IMR-90 (cell line): ENCODE measurements at regions not wholly inside any gene's neighbourhood (a gene's known extent, or its start where the extent isn't known, plus 50 kb on each side); places are given as distances from the start of the nearest gene placed in this dataset.

Source experiments
- ATAC-seq: fragments of 200-7000 bp; cut with Tn5 transposase; 2 replicates; pipeline ENCODE4 v1.9.1; 2020; ENCODE audit warnings: low read depth, mild to moderate bottlenecking, moderate library complexity
- BruUV-seq: library from RNA; stranded (reverse); fragments of 400-500 nt; replicated peaks from 2 replicates; lab custom pipeline; 2021; lab: Mats Ljungman, UMichigan
- CTCF ChIA-PET: fragments of 300-600 bp; formaldehyde crosslinking; extraction: SDS; loops from one replicate; lab custom pipeline; 2021; ENCODE audit warnings: antibody characterized with exemption; lab: Yijun Ruan, JAX
- POLR2A ChIA-PET: fragments of 300-600 bp; sonication (Branson Sonifier 250); formaldehyde crosslinking; loops from one replicate; lab custom pipeline; 2022; ENCODE audit warnings: antibody characterized with exemption; ENCODE audit not compliant: unreplicated experiment; lab: Charles Lee
- DNase-seq: peaks from one replicate; pipeline ENCODE4 v3.0.0; 2013
- H2AFZ ChIP-seq: replicated peaks from 2 replicates; pipeline ENCODE3; 2013; ENCODE audit warnings: low read length, mild to moderate bottlenecking; ENCODE audit not compliant: poor library complexity
- H2AK5ac ChIP-seq: 2 replicates; pipeline ENCODE4 v1.6.1; 2013; ENCODE audit warnings: low read depth, low read length, inconsistent platforms
- H2AK9ac ChIP-seq: replicated peaks from 2 replicates; pipeline ENCODE3; 2013; ENCODE audit warnings: mild to moderate bottlenecking, low read depth, low read length, moderate library complexity; ENCODE audit not compliant: poor library complexity
- H2BK120ac ChIP-seq: 2 replicates; pipeline ENCODE4 v1.6.1; 2013; ENCODE audit warnings: low read depth, low read length, inconsistent platforms
- H2BK15ac ChIP-seq: 3 replicates; pipeline ENCODE4 v1.6.1; 2013; ENCODE audit warnings: low read depth, low read length, inconsistent platforms
- H2BK20ac ChIP-seq: 2 replicates; pipeline ENCODE4 v1.6.1; 2013; ENCODE audit warnings: low read depth, mild to moderate bottlenecking, inconsistent platforms, low read length, moderate library complexity
- H2BK5ac ChIP-seq: 2 replicates; pipeline ENCODE4 v1.6.1; 2013; ENCODE audit warnings: mild to moderate bottlenecking, low read depth, low read length, inconsistent platforms; ENCODE audit not compliant: poor library complexity, severe bottlenecking
- H3K14ac ChIP-seq: replicated peaks from 2 replicates; pipeline ENCODE4 v1.6.1; 2013; ENCODE audit warnings: low read depth, low read length, inconsistent platforms
- H3K18ac ChIP-seq: 2 replicates; pipeline ENCODE4 v1.6.1; 2013; ENCODE audit warnings: low read depth, low read length, control low read depth
- H3K23ac ChIP-seq: 2 replicates; pipeline ENCODE4 v1.6.1; 2013; ENCODE audit warnings: low read depth, low read length, inconsistent platforms
- H3K27ac ChIP-seq: 2 replicates; pipeline ENCODE4 v1.5.1; 2013; ENCODE audit warnings: mild to moderate bottlenecking, control low read depth, low read length; ENCODE audit not compliant: insufficient read depth
- H3K27me3 ChIP-seq: 2 replicates; pipeline ENCODE4 v1.6.1; 2013; ENCODE audit warnings: low read length; ENCODE audit not compliant: control insufficient read depth, insufficient read depth
- H3K36me3 ChIP-seq: 2 replicates; pipeline ENCODE4 v1.6.1; 2013; ENCODE audit warnings: low read length, mixed read lengths; ENCODE audit not compliant: control insufficient read depth, insufficient read depth
- H3K4ac ChIP-seq: 2 replicates; pipeline ENCODE4 v1.6.1; 2013; ENCODE audit warnings: low read depth, low read length, inconsistent platforms
- H3K4me1 ChIP-seq: 2 replicates; pipeline ENCODE4 v1.6.1; 2013; ENCODE audit warnings: low read length, mixed read lengths; ENCODE audit not compliant: control insufficient read depth, insufficient read depth
- H3K4me2 ChIP-seq: 2 replicates; pipeline ENCODE4 v1.6.1; 2013; ENCODE audit warnings: low read depth, mild to moderate bottlenecking, control low read depth, low read length, moderate library complexity
- H3K4me3 ChIP-seq: 2 replicates; pipeline ENCODE4 v1.5.1; 2013; ENCODE audit warnings: low read depth, mild to moderate bottlenecking, control low read depth, low read length, moderate library complexity; ENCODE audit not compliant: insufficient read depth
- H3K56ac ChIP-seq: 2 replicates; pipeline ENCODE4 v1.6.1; 2013; ENCODE audit warnings: low read length, inconsistent platforms; ENCODE audit not compliant: insufficient read depth; ENCODE audit errors: extremely low read depth
- H3K79me1 ChIP-seq, 2 experiments: 2 replicates each; pipeline ENCODE4 v1.6.1; 2013; ENCODE audit warnings: low read length in 2 of 2, inconsistent platforms in 1 of 2, low read depth in 1 of 2
- H3K9ac ChIP-seq: 2 replicates; pipeline ENCODE4 v1.6.1; 2013; ENCODE audit warnings: low read depth, low read length, control low read depth
- H3K9me1 ChIP-seq: 2 replicates; pipeline ENCODE4 v1.6.1; 2013; ENCODE audit warnings: low read length, inconsistent platforms; ENCODE audit not compliant: insufficient read depth
- H3K9me3 ChIP-seq: 2 replicates; pipeline ENCODE4 v1.6.1; 2013; ENCODE audit warnings: low read length; ENCODE audit not compliant: control insufficient read depth, insufficient read depth
- H4K20me1 ChIP-seq: 2 replicates; pipeline ENCODE4 v1.6.1; 2013; ENCODE audit warnings: low read length, inconsistent platforms; ENCODE audit not compliant: insufficient read depth
- H4K5ac ChIP-seq: 2 replicates; pipeline ENCODE4 v1.6.1; 2013; ENCODE audit warnings: mild to moderate bottlenecking, low read depth, low read length, control low read depth
- H4K8ac ChIP-seq, 2 experiments: 2 replicates each; pipeline ENCODE4 v1.6.1; 2013; ENCODE audit warnings: low read depth in 2 of 2, low read length in 2 of 2, control low read depth in 1 of 2, inconsistent platforms in 1 of 2
- H4K91ac ChIP-seq: 2 replicates; pipeline ENCODE4 v1.6.1; 2013; ENCODE audit warnings: low read depth, low read length, inconsistent platforms; ENCODE audit not compliant: insufficient read depth
- CEBPB ChIP-seq: IDR thresholded peaks from 2 replicates; pipeline ENCODE4 v1.6.1; 2012; ENCODE audit warnings: low read depth, low read length, improper control_type of control experiment
- MAFK ChIP-seq: IDR thresholded peaks from 2 replicates; pipeline ENCODE4 v1.6.1; 2012; ENCODE audit warnings: low read depth, low read length, improper control_type of control experiment
- MAZ ChIP-seq: IDR thresholded peaks from 2 replicates; pipeline ENCODE4 v1.6.1; 2012; ENCODE audit warnings: low read depth, mild to moderate bottlenecking, low read length, improper control_type of control experiment, moderate library complexity, borderline replicate concordance
- RCOR1 ChIP-seq: IDR thresholded peaks from 2 replicates; pipeline ENCODE4 v1.6.1; 2012; ENCODE audit warnings: mild to moderate bottlenecking, low read length, improper control_type of control experiment; ENCODE audit not compliant: insufficient replicate concordance
- RFX5 ChIP-seq: IDR thresholded peaks from 2 replicates; pipeline ENCODE4 v1.8.0; 2012; ENCODE audit warnings: low read depth, mild to moderate bottlenecking, low read length, moderate library complexity
- SMC3 ChIP-seq: fragments of 150-350 bp; IDR thresholded peaks from 2 replicates; pipeline ENCODE4 v1.6.1; 2016; ENCODE audit warnings: low read depth, mild to moderate bottlenecking, antibody characterized with exemption, low read length, moderate library complexity
- WGBS, 2 experiments: methylation state at CpG; one replicate each; pipeline versions ENCODE4 v1.1.5 to v1.1.7; 2013; ENCODE audit warnings: missing lambda C conversion rate in 2 of 2; ENCODE audit not compliant: insufficient read length in 1 of 2; ENCODE audit errors: extremely low coverage in 2 of 2; 5-methylcytosine and 5-hydroxymethylcytosine counted together
- dilution Hi-C: fragments of 300-500 bp; cut with HindIII; formaldehyde crosslinking; loops from one replicate; pipeline ENCODE4 v1.14.3; 2018; ENCODE audit warnings: low sequenced_read_pairs; ENCODE audit not compliant: unreplicated experiment
- in situ Hi-C: fragments of 300-500 bp; cut with MboI; formaldehyde crosslinking; loops from 3 replicates; pipeline ENCODE4 v1.14.3; 2019; ENCODE audit warnings: low sequenced_read_pairs, inconsistent platforms, mixed read lengths
- intact Hi-C: fragments of 100-400 bp; cut with micrococcal nuclease; formaldehyde crosslinking; loops from 2 replicates; pipeline ENCODE4 v1.10.0; 2022
- TF ChIP-seq, protein P1 (sequence below): conservative IDR thresholded peaks from 2 replicates; pipeline ENCODE4 v1.5.1; 2012; ENCODE audit warnings: mild to moderate bottlenecking, low read depth, low read length, improper control_type of control experiment
- TF ChIP-seq, protein P2 (sequence below): fragments of 150-350 bp; IDR thresholded peaks from 2 replicates; pipeline ENCODE4 v1.6.1; 2017; ENCODE audit warnings: mild to moderate bottlenecking, antibody characterized with exemption, low read length, low read depth

- H3K14ac ChIP-seq = no peak overlapping the region
- no peak overlapping the region for H2BK15ac ChIP-seq
- no peak overlapping the region for H2AFZ ChIP-seq
- no peak overlapping the region for H2AK9ac ChIP-seq
- in situ Hi-C loops = no loop called here
- no peak overlapping the region for H3K4me2 ChIP-seq
- no peak overlapping the region for H2BK20ac ChIP-seq
- WGBS, 2 experiments = no CpG with 5 or more reads among the region's 3 CpGs
- H3K4me3 ChIP-seq = no peak overlapping the region
- dilution Hi-C loops = no loop called here
- H3K79me1 ChIP-seq = no peaks in the 10 kb centered on the region
- H2AK5ac ChIP-seq = no peak overlapping the region
- H4K5ac ChIP-seq = no peak overlapping the region
- no peaks in the 10 kb centered on the region for H3K9me1 ChIP-seq
- ATAC-seq (no peak), DNase-seq (no peak)
- H3K27me3 ChIP-seq = no peaks in the 10 kb centered on the region
- no peaks in the 10 kb centered on the region for H3K4me1 ChIP-seq
- H3K36me3 ChIP-seq = no peaks in the 10 kb centered on the region
- no TSS peak for BruUV-seq
- H4K8ac ChIP-seq = no peak overlapping the region
- H3K9me3 ChIP-seq = peaks cover 8% of the 10 kb centered on the region
- no peak overlapping the region for H3K23ac ChIP-seq
- intact Hi-C loops = no loop called here
- ChIA-PET POLR2A (no interaction called here), CTCF (no interaction called here)
- no peak overlapping the region for H2BK120ac ChIP-seq
- no peak overlapping the region for H3K9ac ChIP-seq
- no peak overlapping the region for H3K27ac ChIP-seq
- no peak overlapping the region for H4K91ac ChIP-seq
- no peak overlapping the region for H3K18ac ChIP-seq
- TF ChIP-seq RCOR1 (no peak), RFX5 (no peak), MAFK (no peak), SMC3 (no peak), MAZ (no peak), CEBPB (no peak)
- TF ChIP-seq, protein P1, sequence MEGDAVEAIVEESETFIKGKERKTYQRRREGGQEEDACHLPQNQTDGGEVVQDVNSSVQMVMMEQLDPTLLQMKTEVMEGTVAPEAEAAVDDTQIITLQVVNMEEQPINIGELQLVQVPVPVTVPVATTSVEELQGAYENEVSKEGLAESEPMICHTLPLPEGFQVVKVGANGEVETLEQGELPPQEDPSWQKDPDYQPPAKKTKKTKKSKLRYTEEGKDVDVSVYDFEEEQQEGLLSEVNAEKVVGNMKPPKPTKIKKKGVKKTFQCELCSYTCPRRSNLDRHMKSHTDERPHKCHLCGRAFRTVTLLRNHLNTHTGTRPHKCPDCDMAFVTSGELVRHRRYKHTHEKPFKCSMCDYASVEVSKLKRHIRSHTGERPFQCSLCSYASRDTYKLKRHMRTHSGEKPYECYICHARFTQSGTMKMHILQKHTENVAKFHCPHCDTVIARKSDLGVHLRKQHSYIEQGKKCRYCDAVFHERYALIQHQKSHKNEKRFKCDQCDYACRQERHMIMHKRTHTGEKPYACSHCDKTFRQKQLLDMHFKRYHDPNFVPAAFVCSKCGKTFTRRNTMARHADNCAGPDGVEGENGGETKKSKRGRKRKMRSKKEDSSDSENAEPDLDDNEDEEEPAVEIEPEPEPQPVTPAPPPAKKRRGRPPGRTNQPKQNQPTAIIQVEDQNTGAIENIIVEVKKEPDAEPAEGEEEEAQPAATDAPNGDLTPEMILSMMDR = no peak
- TF ChIP-seq, protein P2, sequence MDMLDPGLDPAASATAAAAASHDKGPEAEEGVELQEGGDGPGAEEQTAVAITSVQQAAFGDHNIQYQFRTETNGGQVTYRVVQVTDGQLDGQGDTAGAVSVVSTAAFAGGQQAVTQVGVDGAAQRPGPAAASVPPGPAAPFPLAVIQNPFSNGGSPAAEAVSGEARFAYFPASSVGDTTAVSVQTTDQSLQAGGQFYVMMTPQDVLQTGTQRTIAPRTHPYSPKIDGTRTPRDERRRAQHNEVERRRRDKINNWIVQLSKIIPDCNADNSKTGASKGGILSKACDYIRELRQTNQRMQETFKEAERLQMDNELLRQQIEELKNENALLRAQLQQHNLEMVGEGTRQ = no peak
- no peak overlapping the region for H3K4ac ChIP-seq
- H3K56ac ChIP-seq = no peak overlapping the region
- no peaks in the 10 kb centered on the region for H4K20me1 ChIP-seq
- H2BK5ac ChIP-seq = no peak overlapping the region
Observed at GRCh38 chr5:165079389-165079788, 1574.0 kb downstream of the MAT2B start.
